Left lung (tissue), 4 donors: ENCODE measurements at regions not wholly inside any gene's neighbourhood (a gene's known extent, or its start where the extent isn't known, plus 50 kb on each side); places are given as distances from the start of the nearest gene placed in this dataset.

Experiments
- ATAC-seq: fragments of 200-7000 bp; cut with Tn5 transposase; one replicate; pipeline ENCODE4 v1.9.1; 2020; ENCODE audit warnings: moderate library complexity
- DNase-seq, 4 donors: peaks; one replicate each; pipeline ENCODE4 v3.0.0-alpha.2; 2013 to 2020
- H3K27ac ChIP-seq, 2 donors: fragments of 200-600 bp; sonication (generic) in 1 of 2; one replicate each; pipeline versions ENCODE4 v1.5.0 to v1.8.0; 2020 to 2021
- H3K27me3 ChIP-seq, 2 donors: fragments of 200-600 bp; sonication (generic) in 1 of 2; one replicate each; pipeline versions ENCODE4 v1.5.0 to v1.8.0; 2020 to 2021
- H3K36me3 ChIP-seq, 2 donors: fragments of 200-600 bp; sonication (generic) in 1 of 2; one replicate each; pipeline versions ENCODE4 v1.5.0 to v1.8.0; 2020 to 2021
- H3K4me1 ChIP-seq, 2 donors: fragments of 200-600 bp; one replicate each; pipeline ENCODE4 v1.8.0; 2021
- H3K4me3 ChIP-seq, 2 donors: fragments of 200-600 bp; sonication (generic) in 1 of 2; one replicate each; pipeline versions ENCODE4 v1.5.0 to v1.8.0; 2020 to 2021; ENCODE audit warnings: mild to moderate bottlenecking in 1 of 2
- H3K9me3 ChIP-seq, 2 donors: fragments of 200-600 bp; sonication (generic) in 1 of 2; one replicate each; pipeline versions ENCODE4 v1.5.0 to v1.8.0; 2020 to 2021
- intact Hi-C, 2 donors: fragments of 100-400 bp; cut with DNase I; formaldehyde crosslinking; loops; one replicate each; pipeline versions ENCODE4 v1.11.2 to v1.14.2; 2022
- TF ChIP-seq, protein P1 (sequence below), 2 donors: fragments of 200-600 bp; sonication (generic) in 1 of 2; IDR thresholded peaks; one replicate each; pipeline versions ENCODE4 v1.5.0 to v1.8.0; 2021; ENCODE audit warnings: antibody characterized with exemption in 2 of 2
- donor health status: DM: no; HTN: yes; CAD: no.
- donor health status: DM: no; HTN: no; CAD: no.

DNA sequence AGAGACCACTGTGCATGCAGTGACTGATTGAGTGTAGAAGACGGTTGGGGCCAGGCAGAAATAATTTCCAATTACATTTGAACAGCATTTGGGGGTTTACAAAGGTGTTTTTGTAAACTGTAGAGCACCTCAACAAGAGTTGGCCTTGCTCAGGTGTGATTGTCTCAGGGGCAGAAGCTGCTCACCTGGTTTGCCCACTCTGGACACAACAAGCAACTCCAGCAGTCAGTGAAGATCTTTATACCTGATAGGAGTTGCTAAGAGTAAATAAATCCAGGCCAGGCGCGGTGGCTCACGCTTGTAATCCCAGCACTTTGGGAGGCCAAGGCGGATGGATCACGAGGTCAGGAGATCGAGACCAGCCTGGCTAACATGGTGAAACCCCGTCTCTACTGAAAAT is 221.3 kb downstream of the RAB28 start:
- ATAC-seq = no peak
- H3K4me3 ChIP-seq = no peak overlapping the region
- H3K27ac ChIP-seq = no peak overlapping the region
- no peaks in the 10 kb centered on the region for H3K27me3 ChIP-seq
- intact Hi-C loops = no loop called here
- H3K36me3 ChIP-seq = no peaks in the 10 kb centered on the region
- TF ChIP-seq, protein P1, sequence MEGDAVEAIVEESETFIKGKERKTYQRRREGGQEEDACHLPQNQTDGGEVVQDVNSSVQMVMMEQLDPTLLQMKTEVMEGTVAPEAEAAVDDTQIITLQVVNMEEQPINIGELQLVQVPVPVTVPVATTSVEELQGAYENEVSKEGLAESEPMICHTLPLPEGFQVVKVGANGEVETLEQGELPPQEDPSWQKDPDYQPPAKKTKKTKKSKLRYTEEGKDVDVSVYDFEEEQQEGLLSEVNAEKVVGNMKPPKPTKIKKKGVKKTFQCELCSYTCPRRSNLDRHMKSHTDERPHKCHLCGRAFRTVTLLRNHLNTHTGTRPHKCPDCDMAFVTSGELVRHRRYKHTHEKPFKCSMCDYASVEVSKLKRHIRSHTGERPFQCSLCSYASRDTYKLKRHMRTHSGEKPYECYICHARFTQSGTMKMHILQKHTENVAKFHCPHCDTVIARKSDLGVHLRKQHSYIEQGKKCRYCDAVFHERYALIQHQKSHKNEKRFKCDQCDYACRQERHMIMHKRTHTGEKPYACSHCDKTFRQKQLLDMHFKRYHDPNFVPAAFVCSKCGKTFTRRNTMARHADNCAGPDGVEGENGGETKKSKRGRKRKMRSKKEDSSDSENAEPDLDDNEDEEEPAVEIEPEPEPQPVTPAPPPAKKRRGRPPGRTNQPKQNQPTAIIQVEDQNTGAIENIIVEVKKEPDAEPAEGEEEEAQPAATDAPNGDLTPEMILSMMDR (IDR thresholded peaks at IDR 0.05) = no peak
- H3K9me3 ChIP-seq = no peaks in the 10 kb centered on the region
- H3K4me1 ChIP-seq = no peaks in the 10 kb centered on the region
- no peak for DNase-seq

DNA sequence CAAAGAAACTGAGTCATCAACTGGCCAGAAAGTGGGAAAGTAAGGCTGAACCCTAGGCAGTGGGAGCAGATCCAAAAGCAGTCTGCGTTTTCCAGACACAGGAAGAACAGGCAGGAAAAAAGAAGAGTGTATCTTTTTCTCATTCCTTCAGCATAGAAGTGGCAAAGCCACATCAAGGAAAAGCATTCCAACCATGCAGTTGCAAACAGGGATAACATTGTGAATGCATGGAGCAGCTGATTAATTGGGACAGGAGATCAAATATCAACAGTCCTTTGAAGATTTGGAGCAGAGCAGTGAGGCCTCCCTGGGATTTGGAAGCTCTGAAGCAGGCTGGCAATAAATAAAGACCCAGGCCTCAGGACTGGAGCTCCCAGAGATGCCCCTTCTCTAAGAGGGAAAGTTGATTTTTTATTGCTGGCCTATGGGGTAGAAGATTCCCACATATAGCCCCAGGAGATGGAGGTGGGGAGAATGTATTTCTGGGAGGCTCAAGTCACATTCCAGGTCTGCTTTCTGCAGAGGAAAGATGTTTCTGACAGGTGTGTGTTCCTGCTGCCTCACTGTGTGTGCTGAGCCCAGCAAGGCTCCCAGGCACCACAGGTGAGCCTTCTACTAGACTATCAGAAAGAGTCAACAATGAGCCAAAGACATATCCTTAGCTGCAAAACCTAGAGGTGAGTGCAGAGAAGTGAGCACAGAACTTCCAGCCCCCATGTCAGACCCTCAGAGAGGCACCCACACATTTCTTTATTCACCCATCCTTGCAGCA is 222.5 kb downstream of the RAB28 start:
- ATAC-seq = no peak
- Histone ChIP-seq H3K36me3 (no peaks in the 10 kb centered on the region), H3K4me3 (no peak overlapping the region), H3K27me3 (no peaks in the 10 kb centered on the region), H3K4me1 (no peaks in the 10 kb centered on the region), H3K9me3 (no peaks in the 10 kb centered on the region), H3K27ac (no peak overlapping the region)
- TF ChIP-seq, protein P1 (IDR thresholded peaks at IDR 0.05) = no peak
- DNase-seq = no peak
- intact Hi-C loops = no loop called here

DNA sequence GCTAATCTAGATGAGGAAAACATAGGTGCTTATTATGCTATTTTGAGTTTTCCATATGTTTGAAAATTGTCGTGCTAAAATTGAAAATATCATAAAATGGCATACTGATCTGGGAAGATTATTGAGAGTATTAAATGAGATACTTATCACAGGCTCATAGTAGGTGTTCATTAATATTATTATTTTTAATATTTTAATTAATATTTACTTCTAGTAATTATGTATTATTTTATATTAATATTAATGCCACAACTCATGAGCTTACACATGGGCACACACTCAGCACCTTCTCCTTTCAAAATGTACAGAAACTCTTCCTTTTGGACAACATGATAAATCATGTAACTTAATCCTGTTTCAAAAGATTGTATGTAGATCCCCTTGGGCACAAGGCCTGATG is 223.6 kb downstream of the RAB28 start:
- H3K4me3 ChIP-seq = no peak overlapping the region
- ATAC-seq (no peak), DNase-seq (no peak)
- H3K27ac ChIP-seq = no peak overlapping the region
- H3K9me3 ChIP-seq = no peaks in the 10 kb centered on the region
- intact Hi-C loops = no loop called here
- H3K27me3 ChIP-seq = no peaks in the 10 kb centered on the region
- H3K36me3 ChIP-seq = no peaks in the 10 kb centered on the region
- no peaks in the 10 kb centered on the region for H3K4me1 ChIP-seq
- TF ChIP-seq, protein P1 (IDR thresholded peaks at IDR 0.05) = no peak

DNA sequence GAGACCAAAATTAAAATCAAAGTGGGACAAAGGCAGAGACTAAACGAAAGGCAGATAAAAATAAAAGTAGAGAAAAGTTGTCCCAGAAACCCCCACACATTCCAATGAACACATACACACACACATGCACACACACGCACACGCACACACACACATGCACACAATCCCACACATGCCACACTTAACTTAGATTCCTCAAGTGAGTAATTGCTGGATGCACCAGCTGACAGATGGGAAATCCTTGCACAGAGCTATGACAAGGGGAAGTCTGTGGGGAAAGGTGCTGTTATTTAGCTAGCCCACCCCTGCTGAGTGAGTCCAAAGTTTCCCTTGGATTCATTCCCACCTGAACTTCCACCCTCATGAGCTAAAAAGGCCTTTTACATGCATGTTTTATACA is 233.9 kb downstream of the RAB28 start:
- H3K27me3 ChIP-seq = no peaks in the 10 kb centered on the region
- H3K27ac ChIP-seq = no peak overlapping the region
- H3K4me1 ChIP-seq = no peaks in the 10 kb centered on the region
- TF ChIP-seq, protein P1 (IDR thresholded peaks at IDR 0.05) = no peak
- ATAC-seq (no peak), DNase-seq (no peak)
- H3K36me3 ChIP-seq = no peaks in the 10 kb centered on the region
- intact Hi-C loops = no loop called here
- no peak overlapping the region for H3K4me3 ChIP-seq
- H3K9me3 ChIP-seq = peaks cover 0 to 36% of the 10 kb centered on the region in 2 donors

DNA sequence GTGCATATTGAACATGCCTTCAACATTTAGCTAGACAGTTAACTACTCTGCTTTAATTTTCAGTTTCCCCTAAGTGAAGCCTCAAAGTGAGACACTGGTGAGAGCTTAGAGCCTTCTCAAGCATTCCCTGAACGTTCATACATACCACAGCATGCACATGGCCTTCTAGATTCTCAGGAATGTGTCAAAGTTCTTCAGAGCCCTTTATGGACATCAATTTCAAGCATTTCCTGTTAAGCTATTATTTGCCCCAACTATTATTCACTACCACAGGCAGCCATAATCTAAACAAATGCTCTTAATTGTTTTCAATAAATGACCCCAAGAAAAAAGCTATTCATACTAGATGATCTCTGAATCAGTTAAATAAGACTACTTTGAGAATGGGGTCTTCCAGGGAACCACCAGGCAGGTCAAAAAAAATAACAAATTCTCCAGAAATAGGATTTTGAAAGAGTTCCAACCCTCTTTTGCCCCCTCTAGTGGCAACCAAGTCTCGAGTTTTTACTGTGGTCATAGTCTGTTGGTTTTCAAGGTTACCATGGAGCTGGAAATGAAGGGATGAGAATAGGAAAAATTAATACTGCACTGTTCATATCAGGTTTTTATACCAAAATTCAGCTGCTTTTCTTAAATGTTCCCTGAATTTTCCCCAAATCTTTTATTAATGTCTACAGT is 235.4 kb downstream of the RAB28 start:
- Histone ChIP-seq H3K4me3 (no peak overlapping the region), H3K36me3 (no peaks in the 10 kb centered on the region), H3K27me3 (no peaks in the 10 kb centered on the region), H3K27ac (no peak overlapping the region), H3K4me1 (no peaks in the 10 kb centered on the region), H3K9me3 (peaks cover 0 to 43% of the 10 kb centered on the region in 2 donors)
- no peak for ATAC-seq
- intact Hi-C loops = no loop called here
- no peak for DNase-seq
- TF ChIP-seq, protein P1 (IDR thresholded peaks at IDR 0.05) = no peak
